Thyroid gland (tissue), 4 donors: ENCODE measurements at regions not wholly inside any gene's neighbourhood (a gene's known extent, or its start where the extent isn't known, plus 50 kb on each side); places are given as distances from the start of the nearest gene placed in this dataset.

Experiments
- DNase-seq, 2 donors: peaks; one replicate each; pipeline ENCODE4 v3.0.0-alpha.2; 2019
- H3K27ac ChIP-seq, 3 donors: fragments of 200-600 bp; sonication (generic); 1 replicate in 2 of 3; 2 replicates in 1 of 3; pipeline ENCODE4 v1.5.1; 2016 to 2019; ENCODE audit warnings: mild to moderate bottlenecking in 1 of 3, moderate library complexity in 1 of 3
- H3K27me3 ChIP-seq: fragments of 200-600 bp; sonication (generic); one replicate; pipeline ENCODE4 v1.5.1; 2019
- H3K36me3 ChIP-seq, 2 donors: fragments of 200-600 bp; sonication (generic); one replicate each; pipeline ENCODE4 v1.5.1; 2016 to 2019
- H3K4me1 ChIP-seq, 2 donors: fragments of 200-600 bp; sonication (generic); one replicate each; pipeline ENCODE4 v1.5.1; 2017 to 2019
- H3K4me3 ChIP-seq, 3 donors: fragments of 200-600 bp; sonication (generic); replicated peaks in 1 of 3; 1 replicate in 2 of 3; 2 replicates in 1 of 3; pipeline ENCODE4 v1.5.1; 2016; ENCODE audit warnings: mild to moderate bottlenecking in 1 of 3
- H3K9me3 ChIP-seq: fragments of 200-600 bp; sonication (generic); one replicate; pipeline ENCODE4 v1.5.1; 2017
- POLR2A ChIP-seq, 2 donors: fragments of 450-650 bp; IDR thresholded peaks; one replicate each; pipeline ENCODE4 v1.6.1; 2017; ENCODE audit warnings: antibody characterized with exemption in 2 of 2, mild to moderate bottlenecking in 2 of 2, moderate library complexity in 1 of 2
- WGBS, 2 donors: methylation state at CpG; one replicate each; pipeline ENCODE4 v1.1.5; 2017; 5-methylcytosine and 5-hydroxymethylcytosine counted together
- intact Hi-C: fragments of 100-400 bp; cut with DNase I; formaldehyde crosslinking; loops from one replicate; pipeline ENCODE4 v1.15.1; 2023
- TF ChIP-seq, protein P1 (sequence below), 6 experiments: fragments of 200-600 bp in 3 of 6; fragments of 450-650 bp in 3 of 6; sonication (generic) in 3 of 6; IDR thresholded peaks; one replicate each; pipeline ENCODE4 v1.5.1; 2016 to 2019; ENCODE audit warnings: antibody characterized with exemption in 6 of 6, mild to moderate bottlenecking in 2 of 6, inconsistent platforms in 1 of 6, moderate library complexity in 1 of 6

DNA sequence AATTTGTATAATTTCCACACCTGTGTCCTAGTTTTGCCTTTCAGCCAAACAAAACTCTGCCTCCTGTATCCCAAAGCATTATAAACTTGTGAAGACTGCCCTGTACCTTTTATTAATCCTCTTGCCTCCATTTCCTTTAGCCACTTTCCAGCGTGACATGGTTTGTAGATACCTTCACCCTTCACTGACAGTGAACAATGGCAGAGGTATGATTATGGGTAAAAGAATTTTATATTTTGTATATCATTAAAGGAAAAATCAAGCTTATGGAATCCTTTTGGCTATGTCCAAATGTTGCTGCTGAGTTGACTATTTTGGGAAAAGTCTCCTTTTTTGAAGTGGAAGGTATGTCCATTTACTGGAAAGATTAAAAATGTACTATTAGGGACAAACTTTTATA is 251.7 kb downstream of the HNMT start:
- Histone ChIP-seq H3K27me3 (no peaks in the 10 kb centered on the region), H3K4me3 (no peak overlapping the region), H3K4me1 (no peaks in the 10 kb centered on the region), H3K9me3 (no peaks in the 10 kb centered on the region), H3K27ac (no peak overlapping the region), H3K36me3 (no peaks in the 10 kb centered on the region)
- intact Hi-C loops = no loop called here
- DNase-seq = no peak
- TF ChIP-seq POLR2A (IDR thresholded peaks at IDR 0.05) = no peak
- TF ChIP-seq, protein P1, sequence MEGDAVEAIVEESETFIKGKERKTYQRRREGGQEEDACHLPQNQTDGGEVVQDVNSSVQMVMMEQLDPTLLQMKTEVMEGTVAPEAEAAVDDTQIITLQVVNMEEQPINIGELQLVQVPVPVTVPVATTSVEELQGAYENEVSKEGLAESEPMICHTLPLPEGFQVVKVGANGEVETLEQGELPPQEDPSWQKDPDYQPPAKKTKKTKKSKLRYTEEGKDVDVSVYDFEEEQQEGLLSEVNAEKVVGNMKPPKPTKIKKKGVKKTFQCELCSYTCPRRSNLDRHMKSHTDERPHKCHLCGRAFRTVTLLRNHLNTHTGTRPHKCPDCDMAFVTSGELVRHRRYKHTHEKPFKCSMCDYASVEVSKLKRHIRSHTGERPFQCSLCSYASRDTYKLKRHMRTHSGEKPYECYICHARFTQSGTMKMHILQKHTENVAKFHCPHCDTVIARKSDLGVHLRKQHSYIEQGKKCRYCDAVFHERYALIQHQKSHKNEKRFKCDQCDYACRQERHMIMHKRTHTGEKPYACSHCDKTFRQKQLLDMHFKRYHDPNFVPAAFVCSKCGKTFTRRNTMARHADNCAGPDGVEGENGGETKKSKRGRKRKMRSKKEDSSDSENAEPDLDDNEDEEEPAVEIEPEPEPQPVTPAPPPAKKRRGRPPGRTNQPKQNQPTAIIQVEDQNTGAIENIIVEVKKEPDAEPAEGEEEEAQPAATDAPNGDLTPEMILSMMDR (IDR thresholded peaks at IDR 0.05) = no peak
- WGBS, 2 donors = 33 to 100% methylated on average over 1 of the region's 1 CpG

DNA sequence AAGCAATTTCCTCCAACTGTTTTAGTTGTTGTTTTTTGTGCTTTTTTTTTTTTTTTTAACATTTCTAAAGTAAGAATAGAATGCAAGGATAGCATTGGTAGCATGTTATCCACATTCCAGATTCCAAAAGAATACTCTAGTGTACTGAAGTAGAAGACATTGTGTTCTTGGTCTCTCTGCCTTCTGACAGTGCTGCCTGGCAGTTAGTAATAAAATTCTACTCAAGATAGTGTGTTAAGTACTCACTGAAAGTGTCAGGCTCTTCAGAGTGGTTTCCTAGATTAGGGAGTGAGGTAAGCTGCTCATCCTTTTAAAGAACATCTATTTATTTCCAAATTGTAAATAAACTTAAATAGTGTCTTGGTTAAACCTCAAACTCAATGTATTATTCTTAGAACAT is 253.7 kb downstream of the HNMT start:
- no peaks in the 10 kb centered on the region for H3K36me3 ChIP-seq
- H3K27me3 ChIP-seq = no peaks in the 10 kb centered on the region
- TF ChIP-seq POLR2A (IDR thresholded peaks at IDR 0.05) = no peak
- no peaks in the 10 kb centered on the region for H3K9me3 ChIP-seq
- H3K4me1 ChIP-seq = no peaks in the 10 kb centered on the region
- H3K27ac ChIP-seq = no peak overlapping the region
- intact Hi-C loops = no loop called here
- H3K4me3 ChIP-seq = no peak overlapping the region
- DNase-seq = no peak

DNA sequence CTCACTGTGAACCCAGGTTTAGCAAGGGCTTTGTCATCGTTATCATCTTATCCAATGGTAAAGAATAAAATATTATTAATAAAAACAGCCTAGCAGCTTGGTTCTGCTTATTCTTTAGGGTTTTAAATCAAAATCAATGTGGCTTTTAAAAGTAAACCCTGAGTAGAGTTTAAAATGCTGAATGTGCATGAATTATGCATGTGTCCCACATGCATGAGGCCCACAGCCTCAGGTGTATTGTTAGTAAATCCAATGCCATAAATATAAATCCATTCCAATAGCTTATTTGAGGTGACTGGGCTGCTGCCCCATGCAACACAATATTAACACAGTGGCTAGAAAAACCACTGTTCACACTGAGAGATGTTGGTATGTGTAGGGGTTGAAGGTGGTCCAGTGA is 254.1 kb downstream of the HNMT start:
- no peaks in the 10 kb centered on the region for H3K4me1 ChIP-seq
- DNase-seq = no peak
- intact Hi-C loops = no loop called here
- H3K36me3 ChIP-seq = no peaks in the 10 kb centered on the region
- no peaks in the 10 kb centered on the region for H3K27me3 ChIP-seq
- no peak overlapping the region for H3K27ac ChIP-seq
- H3K9me3 ChIP-seq = no peaks in the 10 kb centered on the region
- TF ChIP-seq, protein P1 (IDR thresholded peaks at IDR 0.05) = no peak
- H3K4me3 ChIP-seq = no peak overlapping the region
- 94 to 96% methylated on average over 1 of the region's 1 CpG for WGBS, 2 donors

DNA sequence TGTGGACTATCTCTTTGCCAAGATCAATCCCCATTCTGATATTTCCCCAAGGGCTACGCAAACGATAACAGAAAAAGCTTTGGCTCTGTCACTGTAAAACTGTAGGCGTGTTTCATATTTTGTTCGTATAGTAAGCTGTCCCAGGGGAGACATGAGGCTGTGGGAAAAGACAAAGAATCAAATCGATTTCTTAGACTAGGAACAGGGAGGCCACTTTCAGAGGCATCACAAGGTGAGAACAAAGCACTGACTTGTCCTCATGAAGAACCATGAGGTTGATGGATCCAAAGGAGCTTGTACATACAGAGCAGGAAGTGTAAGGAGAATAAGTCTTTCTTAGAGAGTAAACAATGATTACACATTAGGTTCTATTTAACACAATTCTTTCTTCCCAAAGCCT is 255.7 kb downstream of the HNMT start:
- 86 to 87% methylated on average over 5 of the region's 5 CpGs for WGBS, 2 donors
- DNase-seq = no peak
- no peaks in the 10 kb centered on the region for H3K9me3 ChIP-seq

DNA sequence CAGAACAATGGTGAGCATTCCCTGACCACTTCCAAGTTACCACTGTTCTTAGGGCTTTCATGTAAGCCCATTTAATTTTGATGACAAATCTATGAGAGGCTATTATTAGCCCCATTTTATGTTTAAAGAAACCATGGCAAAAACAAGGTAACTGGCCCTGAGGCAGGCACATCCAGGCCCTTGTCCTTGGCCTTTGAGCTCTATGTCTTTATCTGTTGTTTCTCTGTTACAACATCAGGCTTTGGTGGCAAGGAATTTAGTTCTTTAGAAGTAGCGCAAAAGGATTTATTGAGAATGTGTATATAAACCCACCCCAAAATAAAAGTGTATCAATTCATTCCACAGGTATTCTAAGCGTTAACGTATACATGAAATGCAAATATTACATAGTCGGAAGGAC is 257.1 kb downstream of the HNMT start:
- H3K9me3 ChIP-seq = no peaks in the 10 kb centered on the region
- no peaks in the 10 kb centered on the region for H3K36me3 ChIP-seq
- TF ChIP-seq POLR2A (IDR thresholded peaks at IDR 0.05) = no peak
- TF ChIP-seq, protein P1 (IDR thresholded peaks at IDR 0.05) = no peak
- H3K4me1 ChIP-seq = no peaks in the 10 kb centered on the region
- no peaks in the 10 kb centered on the region for H3K27me3 ChIP-seq
- intact Hi-C loops = no loop called here
- WGBS, 2 donors = 97 to 99% methylated on average over 4 of the region's 4 CpGs
- no peak overlapping the region for H3K27ac ChIP-seq
- DNase-seq = no peak
- H3K4me3 ChIP-seq = no peak overlapping the region

More for the DNA sequence above, 255.7 kb downstream of the HNMT start:
- H3K27ac ChIP-seq = no peak overlapping the region
- TF ChIP-seq, protein P1 (IDR thresholded peaks at IDR 0.05) = no peak
- no peak for TF ChIP-seq POLR2A (IDR thresholded peaks at IDR 0.05)
- H3K4me1 ChIP-seq = no peaks in the 10 kb centered on the region
- no peaks in the 10 kb centered on the region for H3K27me3 ChIP-seq
- H3K4me3 ChIP-seq = no peak overlapping the region
- intact Hi-C loops = no loop called here
- no peaks in the 10 kb centered on the region for H3K36me3 ChIP-seq

DNA sequence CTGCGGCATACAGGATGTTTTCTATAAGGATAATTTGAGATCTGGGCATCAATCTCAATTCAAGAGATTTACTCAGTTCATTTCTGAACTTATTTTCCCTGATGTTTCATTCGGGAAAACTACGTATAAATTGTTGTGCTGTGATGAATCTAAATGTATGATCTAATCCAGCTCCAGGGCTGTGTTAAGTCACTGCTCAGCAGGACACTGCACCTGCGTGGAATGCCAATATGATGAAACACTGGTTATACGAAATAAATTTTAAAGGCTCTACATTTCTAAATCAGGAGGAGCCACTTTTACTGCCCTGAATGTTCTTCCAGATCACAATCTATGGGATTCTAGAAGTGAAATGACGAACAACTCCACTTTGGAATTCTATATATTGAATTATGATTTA is 259.0 kb downstream of the HNMT start:
- Histone ChIP-seq H3K27me3 (no peaks in the 10 kb centered on the region), H3K4me1 (no peaks in the 10 kb centered on the region), H3K4me3 (no peak overlapping the region), H3K36me3 (no peaks in the 10 kb centered on the region), H3K9me3 (no peaks in the 10 kb centered on the region), H3K27ac (no peak overlapping the region)
- intact Hi-C loops = no loop called here
- TF ChIP-seq POLR2A (IDR thresholded peaks at IDR 0.05) = no peak
- TF ChIP-seq, protein P1 (IDR thresholded peaks at IDR 0.05) = no peak
- 92 to 95% methylated on average over 6 of the region's 6 CpGs for WGBS, 2 donors
- DNase-seq = no peak
